ENCODE measurements at regions not wholly inside any gene's neighbourhood (a gene's known extent, or its start where the extent isn't known, plus 50 kb on each side); places are given as distances from the start of the nearest gene placed in this dataset.
"Not testable (repeated sequence)": the region's sequence is repeated elsewhere in the genome, so short reads cannot be mapped to it uniquely, and the experiment has no call there.

GRCh38 chr7:10436302-10436701, 537.4 kb upstream of the PHF14 start:
- WGBS, 2 donors, result 82% methylated on average over 2 of the region's 2 CpGs
- no peak for DNase-seq
- Histone ChIP-seq H3K27me3 (no peaks in the 10 kb centered on the region), H3K9me3 (no peaks in the 10 kb centered on the region), H3K36me3 (no peaks in the 10 kb centered on the region), H3K27ac (no peak overlapping the region), H3K4me3 (no peak overlapping the region), H3K4me1 (no peaks in the 10 kb centered on the region)
- no peak for ATAC-seq
- no peak for TF ChIP-seq CTCF (IDR thresholded peaks at IDR 0.05)
- intact Hi-C loops (cut with DNase I), result no loop called here

- ATAC-seq, result no peak
- TF ChIP-seq CTCF (IDR thresholded peaks at IDR 0.05), result no peak
- Histone ChIP-seq H3K4me1 (no peaks in the 10 kb centered on the region), H3K9me3 (peaks cover 0 to 9% (median 0%) of the 10 kb centered on the region in 11 donors), H3K27ac (no peak overlapping the region), H3K27me3 (no peaks in the 10 kb centered on the region), H3K36me3 (no peaks in the 10 kb centered on the region), H3K4me3 (no peak overlapping the region)
- no peak for DNase-seq
- intact Hi-C loops (cut with DNase I), result no loop called here
- 43 to 57% methylated on average over 3 of the region's 3 CpGs for WGBS, 2 donors
Observed at GRCh38 chr7:10439027-10439426, 534.6 kb upstream of the PHF14 start.

GRCh38 chr7:10455936-10456335, 517.7 kb upstream of the PHF14 start:
- no peaks in the 10 kb centered on the region for H3K4me1 ChIP-seq
- no peak overlapping the region for H3K4me3 ChIP-seq
- intact Hi-C loops (cut with DNase I), result no loop called here
- H3K27ac ChIP-seq, result no peak overlapping the region
- no peaks in the 10 kb centered on the region for H3K27me3 ChIP-seq
- no peak for ATAC-seq
- TF ChIP-seq CTCF (IDR thresholded peaks at IDR 0.05), result no peak
- peaks cover 0 to 24% (median 9%) of the 10 kb centered on the region in 11 donors for H3K9me3 ChIP-seq
- no peaks in the 10 kb centered on the region for H3K36me3 ChIP-seq
- DNase-seq, result no peak

GRCh38 chr7:10460474-10460873, 513.2 kb upstream of the PHF14 start:
- Histone ChIP-seq H3K27me3 (no peaks in the 10 kb centered on the region), H3K27ac (no peak overlapping the region), H3K4me3 (no peak overlapping the region), H3K9me3 (peaks cover 0 to 13% (median 9%) of the 10 kb centered on the region in 11 donors), H3K36me3 (no peaks in the 10 kb centered on the region), H3K4me1 (no peaks in the 10 kb centered on the region)
- no peak for TF ChIP-seq CTCF (IDR thresholded peaks at IDR 0.05)
- 83 to 86% methylated on average over 2 of the region's 2 CpGs for WGBS, 2 donors
- DNase-seq, result no peak
- intact Hi-C loops (cut with DNase I), result no loop called here
- ATAC-seq, result no peak

GRCh38 chr7:10463701-10464100, 510.0 kb upstream of the PHF14 start:
- intact Hi-C loops (cut with DNase I), result no loop called here
- no peak overlapping the region for H3K4me3 ChIP-seq
- H3K27ac ChIP-seq, result no peak overlapping the region
- no peaks in the 10 kb centered on the region for H3K9me3 ChIP-seq
- H3K27me3 ChIP-seq, result no peaks in the 10 kb centered on the region
- no peaks in the 10 kb centered on the region for H3K4me1 ChIP-seq
- DNase-seq (no peak), ATAC-seq (no peak)
- TF ChIP-seq CTCF (IDR thresholded peaks at IDR 0.05), result no peak
- no peaks in the 10 kb centered on the region for H3K36me3 ChIP-seq

GRCh38 chr7:10465536-10465935, 508.1 kb upstream of the PHF14 start:
- DNase-seq; intact Hi-C loops (cut with DNase I): not testable (repeated sequence)
- WGBS, 2 donors, result 96 to 99% methylated on average over 4 to 18 of the region's 30 CpGs

More at GRCh38 chr7:10465536-10465935, 508.1 kb upstream of the PHF14 start:
- H3K4me3 ChIP-seq, H3K4me1 ChIP-seq, H3K27me3 ChIP-seq, ATAC-seq, H3K27ac ChIP-seq, H3K9me3 ChIP-seq, H3K36me3 ChIP-seq: not testable (repeated sequence)

Measured in heart right ventricle (tissue), 16 donors.